Osteocyte (in vitro differentiated cells): ENCODE measurements at regions not wholly inside any gene's neighbourhood (a gene's known extent, or its start where the extent isn't known, plus 50 kb on each side); places are given as distances from the start of the nearest gene placed in this dataset.

Experiments
- DNase-seq: peaks from one replicate; pipeline ENCODE4 v3.0.0; 2021; ENCODE audit warnings: mixed read lengths; ENCODE audit not compliant: unreplicated experiment; ENCODE audit errors: extremely low spot score
- H3K27ac Mint-ChIP-seq: one replicate; pipeline ENCODE4 v1.8.0; 2021; ENCODE audit warnings: mild to moderate bottlenecking, mixed read lengths; ENCODE audit not compliant: unreplicated experiment
- H3K27me3 Mint-ChIP-seq: one replicate; pipeline ENCODE4 v1.8.0; 2021; ENCODE audit warnings: mixed read lengths; ENCODE audit not compliant: unreplicated experiment
- H3K36me3 Mint-ChIP-seq: one replicate; pipeline ENCODE4 v1.8.0; 2021; ENCODE audit warnings: mixed read lengths; ENCODE audit not compliant: unreplicated experiment
- H3K4me1 Mint-ChIP-seq: one replicate; pipeline ENCODE4 v1.8.0; 2021; ENCODE audit warnings: mixed read lengths; ENCODE audit not compliant: unreplicated experiment
- H3K4me3 Mint-ChIP-seq: one replicate; pipeline ENCODE4 v1.8.0; 2021; ENCODE audit warnings: mild to moderate bottlenecking, moderate library complexity, mixed read lengths; ENCODE audit not compliant: unreplicated experiment
- H3K9me3 Mint-ChIP-seq: one replicate; pipeline ENCODE4 v1.8.0; 2021; ENCODE audit warnings: mixed read lengths; ENCODE audit not compliant: unreplicated experiment
- TF ChIP-seq, protein P1 (sequence below): fragments of 200-600 bp; sonication (generic); IDR thresholded peaks from 2 replicates; pipeline ENCODE4 v1.5.0; 2021; ENCODE audit warnings: antibody characterized with exemption, mild to moderate bottlenecking, moderate library complexity

DNA sequence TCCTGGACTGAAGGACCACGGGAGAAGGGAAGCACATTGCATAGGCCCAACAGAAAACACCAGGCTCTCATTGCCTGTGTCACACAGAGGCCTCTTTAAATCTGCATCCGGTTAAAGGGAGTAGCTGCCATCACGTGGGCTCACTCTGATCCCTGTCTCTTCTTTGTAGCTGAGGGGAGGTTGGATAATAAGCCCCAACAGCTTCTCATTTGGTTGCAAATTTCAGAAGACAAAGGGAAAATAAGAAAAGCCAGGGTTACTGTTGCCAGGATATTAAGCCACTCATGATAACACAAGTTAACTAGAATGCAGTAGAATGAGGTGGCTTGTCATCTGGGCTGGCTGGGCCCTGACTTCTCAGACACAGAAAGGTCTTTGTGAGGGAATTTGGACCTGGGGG, 325.1 kb upstream of the ERCC4 start:
- TF ChIP-seq, protein P1, sequence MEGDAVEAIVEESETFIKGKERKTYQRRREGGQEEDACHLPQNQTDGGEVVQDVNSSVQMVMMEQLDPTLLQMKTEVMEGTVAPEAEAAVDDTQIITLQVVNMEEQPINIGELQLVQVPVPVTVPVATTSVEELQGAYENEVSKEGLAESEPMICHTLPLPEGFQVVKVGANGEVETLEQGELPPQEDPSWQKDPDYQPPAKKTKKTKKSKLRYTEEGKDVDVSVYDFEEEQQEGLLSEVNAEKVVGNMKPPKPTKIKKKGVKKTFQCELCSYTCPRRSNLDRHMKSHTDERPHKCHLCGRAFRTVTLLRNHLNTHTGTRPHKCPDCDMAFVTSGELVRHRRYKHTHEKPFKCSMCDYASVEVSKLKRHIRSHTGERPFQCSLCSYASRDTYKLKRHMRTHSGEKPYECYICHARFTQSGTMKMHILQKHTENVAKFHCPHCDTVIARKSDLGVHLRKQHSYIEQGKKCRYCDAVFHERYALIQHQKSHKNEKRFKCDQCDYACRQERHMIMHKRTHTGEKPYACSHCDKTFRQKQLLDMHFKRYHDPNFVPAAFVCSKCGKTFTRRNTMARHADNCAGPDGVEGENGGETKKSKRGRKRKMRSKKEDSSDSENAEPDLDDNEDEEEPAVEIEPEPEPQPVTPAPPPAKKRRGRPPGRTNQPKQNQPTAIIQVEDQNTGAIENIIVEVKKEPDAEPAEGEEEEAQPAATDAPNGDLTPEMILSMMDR, result no peak
- no peak for DNase-seq
- Mint-ChIP-seq H3K4me3 (no peak overlapping the region), H3K36me3 (no peaks in the 10 kb centered on the region), H3K9me3 (peaks cover 38% of the 10 kb centered on the region), H3K4me1 (no peaks in the 10 kb centered on the region), H3K27ac (no peak overlapping the region), H3K27me3 (no peaks in the 10 kb centered on the region)

DNA sequence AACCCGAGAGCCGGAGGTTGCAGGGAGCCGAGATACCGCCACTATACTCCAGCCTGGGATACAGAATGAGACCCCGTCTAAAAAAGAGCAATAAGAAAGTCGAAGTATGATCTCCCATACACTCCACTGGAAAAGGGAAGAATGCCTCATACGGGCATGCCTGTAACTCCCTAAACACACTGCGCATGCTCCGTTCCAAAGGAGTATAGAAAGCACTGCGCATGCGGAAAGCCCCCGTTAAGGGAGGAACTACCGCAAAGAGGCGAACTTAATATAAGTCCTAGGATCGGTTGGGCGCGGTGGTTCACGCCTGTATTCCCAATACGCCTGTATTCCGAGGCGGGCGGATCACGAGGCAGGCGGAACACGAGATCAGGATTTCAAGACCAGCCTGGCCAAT, 313.1 kb upstream of the ERCC4 start:
- Mint-ChIP-seq H3K36me3 (no peaks in the 10 kb centered on the region), H3K9me3 (peaks cover 29% of the 10 kb centered on the region), H3K27me3 (no peaks in the 10 kb centered on the region), H3K27ac (no peak overlapping the region), H3K4me3 (no peak overlapping the region), H3K4me1 (no peaks in the 10 kb centered on the region)
- DNase-seq, result no peak
- TF ChIP-seq, protein P1, result no peak

DNA sequence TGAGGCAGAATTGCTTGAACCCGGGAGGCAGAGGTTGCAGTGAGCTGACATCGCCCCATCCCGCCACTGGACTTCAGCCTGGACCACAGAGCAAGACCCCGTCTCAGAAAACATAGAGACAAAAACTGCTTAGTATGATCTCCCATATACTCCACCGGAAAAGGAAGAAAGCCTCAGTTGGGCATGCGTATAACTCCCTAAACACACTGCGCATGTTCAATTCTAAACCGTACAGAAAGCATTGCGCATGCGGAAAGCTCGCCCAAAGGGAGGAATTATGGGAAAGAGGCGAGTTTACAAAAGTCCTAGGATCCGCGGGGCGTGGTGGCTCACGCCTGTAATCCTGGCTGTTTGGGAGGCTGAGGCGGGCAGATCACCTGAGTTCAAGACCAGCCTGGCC, 312.7 kb upstream of the ERCC4 start:
- no peak overlapping the region for H3K27ac Mint-ChIP-seq

DNA sequence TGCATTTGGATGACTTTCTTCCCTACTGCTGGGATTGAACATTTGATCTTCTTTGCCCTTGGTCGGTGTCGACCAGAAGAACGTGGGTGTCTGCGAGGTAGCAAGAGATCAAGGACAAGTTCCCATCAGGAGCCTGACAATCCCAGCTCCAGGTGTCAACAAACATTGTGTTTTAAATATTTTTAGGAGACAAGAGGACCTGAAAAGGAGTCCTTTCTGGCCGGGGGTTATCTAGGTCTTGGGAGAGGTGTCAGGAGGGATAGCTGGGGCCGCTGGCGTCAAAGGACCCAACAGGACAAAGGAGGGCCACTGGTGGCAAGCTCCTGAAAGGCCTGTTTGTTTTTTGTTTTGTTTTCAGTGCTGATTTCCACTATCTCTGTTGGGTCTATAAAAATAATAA, 308.4 kb upstream of the ERCC4 start:
- no peaks in the 10 kb centered on the region for H3K36me3 Mint-ChIP-seq
- H3K9me3 Mint-ChIP-seq, result peaks cover 31% of the 10 kb centered on the region
- H3K27me3 Mint-ChIP-seq, result no peaks in the 10 kb centered on the region
- TF ChIP-seq, protein P1, result no peak
- H3K27ac Mint-ChIP-seq, result no peak overlapping the region
- no peaks in the 10 kb centered on the region for H3K4me1 Mint-ChIP-seq
- DNase-seq, result no peak
- H3K4me3 Mint-ChIP-seq, result no peak overlapping the region

More for the DNA sequence above, 312.7 kb upstream of the ERCC4 start:
- TF ChIP-seq, protein P1, result no peak
- Mint-ChIP-seq H3K4me1 (no peaks in the 10 kb centered on the region), H3K9me3 (peaks cover 31% of the 10 kb centered on the region), H3K27me3 (no peaks in the 10 kb centered on the region), H3K36me3 (no peaks in the 10 kb centered on the region), H3K4me3 (no peak overlapping the region)
- DNase-seq, result no peak

DNA sequence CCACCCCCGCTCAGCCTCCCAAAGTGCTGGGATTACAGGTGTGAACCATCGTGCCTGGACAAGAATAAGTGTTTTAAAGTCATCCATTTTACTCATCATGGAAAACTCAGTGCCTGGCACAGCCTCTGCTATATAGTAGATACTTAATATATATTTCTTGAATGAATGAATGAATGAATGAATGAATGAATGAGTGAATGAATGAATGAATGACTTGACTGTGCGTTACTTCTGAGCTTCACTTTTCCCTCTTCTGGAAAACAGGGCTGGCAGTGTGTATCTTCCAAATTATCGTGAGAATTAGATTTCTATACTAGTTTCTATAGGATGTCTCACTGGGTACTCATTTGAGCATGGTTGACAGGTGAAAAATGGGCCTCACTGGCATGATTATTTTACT, 307.3 kb upstream of the ERCC4 start:
- H3K4me1 Mint-ChIP-seq, result no peaks in the 10 kb centered on the region
- no peak overlapping the region for H3K27ac Mint-ChIP-seq
- no peak overlapping the region for H3K4me3 Mint-ChIP-seq
- no peak for DNase-seq
- H3K9me3 Mint-ChIP-seq, result peaks cover 26% of the 10 kb centered on the region
- H3K36me3 Mint-ChIP-seq, result no peaks in the 10 kb centered on the region
- no peaks in the 10 kb centered on the region for H3K27me3 Mint-ChIP-seq
- TF ChIP-seq, protein P1, result no peak
